Endothelial cell of umbilical vein (primary cell): ENCODE measurements at regions not wholly inside any gene's neighbourhood (a gene's known extent, or its start where the extent isn't known, plus 50 kb on each side); places are given as distances from the start of the nearest gene placed in this dataset.

Source experiments
- BruUV-seq: library from RNA; stranded (reverse); fragments of 400-500 nt; replicated peaks from 2 replicates; lab custom pipeline; 2021; lab: Mats Ljungman, UMichigan
- CTCF ChIA-PET: fragments of 300-600, 350-600 bp; sonication (Branson Sonifier 250); formaldehyde crosslinking; loops from one replicate; lab custom pipeline; 2021; ENCODE audit warnings: antibody characterized with exemption, inconsistent platforms; lab: Charles Lee
- POLR2A ChIA-PET: fragments of 300-600, 350-600 bp; sonication (Branson Sonifier 250); formaldehyde crosslinking; loops from one replicate; lab custom pipeline; 2021; ENCODE audit warnings: antibody characterized with exemption, inconsistent platforms; lab: Charles Lee
- DNase-seq: peaks from one replicate; pipeline ENCODE4 v3.0.0-alpha.2; 2011; ENCODE audit warnings: low read depth, low spot score
- FAIRE-seq: peaks from 2 replicates; lab custom pipeline; 2011; peaks lifted over from hg19 to GRCh38; lab: Jason Lieb, UNC
- H2AFZ ChIP-seq: 2 replicates; pipeline ENCODE4 v1.6.0; 2012; ENCODE audit warnings: low read depth, low read length, control low read depth, inconsistent platforms
- H3K27ac ChIP-seq: 2 replicates; pipeline ENCODE4 v1.5.1; 2011; ENCODE audit warnings: low read depth, mild to moderate bottlenecking, control low read depth, low read length, moderate library complexity; ENCODE audit not compliant: insufficient read depth
- H3K27me3 ChIP-seq, 2 experiments: 2 replicates each; pipeline versions ENCODE4 v1.6.0 to v1.6.1; 2011; ENCODE audit warnings: low read length in 2 of 2, mixed read lengths in 1 of 2; ENCODE audit not compliant: control insufficient read depth in 2 of 2, insufficient read depth in 2 of 2
- H3K36me3 ChIP-seq, 2 experiments: 2 replicates in 1 of 2; 3 replicates in 1 of 2; pipeline ENCODE4 v1.5.1; 2011; ENCODE audit warnings: low read length in 2 of 2, mild to moderate bottlenecking in 1 of 2, moderate library complexity in 1 of 2; ENCODE audit not compliant: control insufficient read depth in 2 of 2, insufficient read depth in 2 of 2; ENCODE audit errors: extremely low read depth in 1 of 2
- H3K4me1 ChIP-seq: 3 replicates; pipeline ENCODE4 v1.5.1; 2011; ENCODE audit warnings: mild to moderate bottlenecking, low read length; ENCODE audit not compliant: control insufficient read depth, insufficient read depth; ENCODE audit errors: extremely low read depth
- H3K4me2 ChIP-seq: 2 replicates; pipeline ENCODE4 v1.6.1; 2011; ENCODE audit warnings: low read length, control low read depth, mixed read lengths; ENCODE audit not compliant: insufficient read depth
- H3K4me3 ChIP-seq, 3 experiments: fragments of 200-600 bp in 1 of 3; sonication (generic), shearing (Covaris generic) in 1 of 3; replicated peaks in 1 of 3; 2 replicates each; pipeline ENCODE4 v1.5.1; 2011 to 2016; ENCODE audit warnings: control low read depth in 3 of 3, low read length in 3 of 3, mild to moderate bottlenecking in 2 of 3, inconsistent platforms in 1 of 3, low read depth in 1 of 3, moderate library complexity in 1 of 3; ENCODE audit not compliant: insufficient read depth in 1 of 3
- H3K79me2 ChIP-seq: 2 replicates; pipeline ENCODE4 v1.6.0; 2012; ENCODE audit warnings: low read length, inconsistent platforms; ENCODE audit not compliant: control insufficient read depth, insufficient read depth
- H3K9ac ChIP-seq: replicated peaks from 2 replicates; pipeline ENCODE3; 2011; ENCODE audit warnings: low read length, control low read depth; ENCODE audit not compliant: insufficient read depth; ENCODE audit errors: extremely low read depth
- H3K9me1 ChIP-seq: replicated peaks from 3 replicates; pipeline ENCODE4 v1.6.0; 2011; ENCODE audit warnings: mild to moderate bottlenecking, low read length; ENCODE audit not compliant: control insufficient read depth, insufficient read depth; ENCODE audit errors: extremely low read depth
- H3K9me3 ChIP-seq: replicated peaks from 2 replicates; pipeline ENCODE4 v1.5.1; 2012; ENCODE audit warnings: low read length, inconsistent platforms; ENCODE audit not compliant: control insufficient read depth, insufficient read depth
- H4K20me1 ChIP-seq: replicated peaks from 2 replicates; pipeline ENCODE3; 2011; ENCODE audit warnings: mild to moderate bottlenecking, low read length; ENCODE audit not compliant: control insufficient read depth, insufficient read depth; ENCODE audit errors: extremely low read depth
- EZH2 ChIP-seq: IDR thresholded peaks from 2 replicates; pipeline ENCODE4 v1.6.1; 2012; ENCODE audit warnings: borderline replicate concordance, low read depth, mild to moderate bottlenecking, moderate library complexity, low read length, inconsistent platforms; ENCODE audit not compliant: severe bottlenecking
- FOS ChIP-seq: IDR thresholded peaks from 2 replicates; pipeline ENCODE4 v1.6.1; 2011; ENCODE audit warnings: mild to moderate bottlenecking, low read length, moderate library complexity, borderline replicate concordance; ENCODE audit not compliant: insufficient read depth
- GATA2 ChIP-seq: IDR thresholded peaks from 2 replicates; pipeline ENCODE4 v1.7.0; 2011; ENCODE audit warnings: low read depth, mild to moderate bottlenecking, moderate library complexity, mixed read lengths, low read length; ENCODE audit not compliant: insufficient read length, insufficient read depth
- JUN ChIP-seq: IDR thresholded peaks from 2 replicates; pipeline ENCODE4 v1.6.1; 2011; ENCODE audit warnings: borderline replicate concordance, low read depth; ENCODE audit not compliant: insufficient read length, insufficient read depth
- MYC ChIP-seq: IDR thresholded peaks from one replicate; pipeline ENCODE4 v1.6.1; 2011; ENCODE audit warnings: mild to moderate bottlenecking, low read depth, low read length
- POLR2A ChIP-seq: IDR thresholded peaks from 2 replicates; pipeline ENCODE4 v1.6.1; 2012; ENCODE audit warnings: low read depth, mild to moderate bottlenecking, control low read depth, low read length
- POLR2AphosphoS5 ChIP-seq: IDR thresholded peaks from 2 replicates; pipeline ENCODE4 v1.6.1; 2012; ENCODE audit warnings: low read depth, mild to moderate bottlenecking, control low read depth, low read length, moderate library complexity; ENCODE audit not compliant: insufficient read depth
- dilution Hi-C: fragments of 300-500 bp; cut with MboI; formaldehyde crosslinking; loops from one replicate; pipeline ENCODE4 v1.15.0; 2019; ENCODE audit warnings: low sequenced_read_pairs; ENCODE audit not compliant: extremely low pct_ligation_motif_present
- intact Hi-C: fragments of 100-400 bp; cut with micrococcal nuclease; formaldehyde crosslinking; loops from one replicate; pipeline ENCODE4 v1.10.0; 2022
- TF ChIP-seq, protein P1 (sequence below), 2 donors: IDR thresholded peaks; 1 replicate in 1 of 2; 2 replicates in 1 of 2; pipeline ENCODE4 v1.5.1; 2011; ENCODE audit warnings: low read length in 2 of 2, mild to moderate bottlenecking in 2 of 2, moderate library complexity in 2 of 2, control low read depth in 1 of 2, inconsistent platforms in 1 of 2, low read depth in 1 of 2; ENCODE audit not compliant: insufficient read depth in 1 of 2; ENCODE audit errors: extremely low read depth in 1 of 2
- TF ChIP-seq, protein P2 (sequence below): IDR thresholded peaks from 2 replicates; pipeline ENCODE4 v1.6.1; 2011; ENCODE audit not compliant: insufficient read depth, insufficient read length

DNA sequence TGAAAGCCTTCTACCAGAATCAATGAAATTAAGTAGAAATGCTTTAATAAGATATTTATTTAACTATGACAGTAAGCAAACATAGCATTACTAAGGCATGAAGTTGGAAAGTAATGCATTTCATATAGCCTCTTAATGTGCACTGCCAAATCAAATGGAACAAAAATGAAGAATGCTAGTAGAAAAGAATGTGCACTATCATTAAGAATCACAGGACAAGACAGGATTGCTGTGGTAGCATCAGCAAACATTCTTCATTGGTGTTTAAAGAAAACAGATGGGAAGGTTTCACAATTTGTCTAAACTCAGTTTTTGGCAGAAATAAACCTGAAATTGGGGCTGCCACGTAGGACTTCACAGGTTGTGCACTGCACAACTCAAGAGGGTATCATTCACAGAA, 168.9 kb downstream of the CNTN3 start:
- no peaks in the 10 kb centered on the region for H3K36me3 ChIP-seq
- H3K27me3 ChIP-seq = no peaks in the 10 kb centered on the region
- no peak for FAIRE-seq
- H3K9me3 ChIP-seq = peaks cover 10% of the 10 kb centered on the region
- no peak overlapping the region for H2AFZ ChIP-seq
- no peaks in the 10 kb centered on the region for H3K79me2 ChIP-seq
- no peak overlapping the region for H3K4me3 ChIP-seq
- H3K4me1 ChIP-seq = no peaks in the 10 kb centered on the region
- H4K20me1 ChIP-seq = no peaks in the 10 kb centered on the region
- dilution Hi-C loops = no loop called here
- intact Hi-C loops = no loop called here
- H3K9me1 ChIP-seq = no peaks in the 10 kb centered on the region
- no TSS peak for BruUV-seq
- TF ChIP-seq POLR2AphosphoS5 = no peak
- no peak for TF ChIP-seq POLR2A
- TF ChIP-seq, protein P1, sequence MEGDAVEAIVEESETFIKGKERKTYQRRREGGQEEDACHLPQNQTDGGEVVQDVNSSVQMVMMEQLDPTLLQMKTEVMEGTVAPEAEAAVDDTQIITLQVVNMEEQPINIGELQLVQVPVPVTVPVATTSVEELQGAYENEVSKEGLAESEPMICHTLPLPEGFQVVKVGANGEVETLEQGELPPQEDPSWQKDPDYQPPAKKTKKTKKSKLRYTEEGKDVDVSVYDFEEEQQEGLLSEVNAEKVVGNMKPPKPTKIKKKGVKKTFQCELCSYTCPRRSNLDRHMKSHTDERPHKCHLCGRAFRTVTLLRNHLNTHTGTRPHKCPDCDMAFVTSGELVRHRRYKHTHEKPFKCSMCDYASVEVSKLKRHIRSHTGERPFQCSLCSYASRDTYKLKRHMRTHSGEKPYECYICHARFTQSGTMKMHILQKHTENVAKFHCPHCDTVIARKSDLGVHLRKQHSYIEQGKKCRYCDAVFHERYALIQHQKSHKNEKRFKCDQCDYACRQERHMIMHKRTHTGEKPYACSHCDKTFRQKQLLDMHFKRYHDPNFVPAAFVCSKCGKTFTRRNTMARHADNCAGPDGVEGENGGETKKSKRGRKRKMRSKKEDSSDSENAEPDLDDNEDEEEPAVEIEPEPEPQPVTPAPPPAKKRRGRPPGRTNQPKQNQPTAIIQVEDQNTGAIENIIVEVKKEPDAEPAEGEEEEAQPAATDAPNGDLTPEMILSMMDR (IDR thresholded peaks at IDR 0.05; ENCODE audit: extremely low read depth in 1 of 2, insufficient read depth in 1 of 2, low read depth in 1 of 2, low read length in 2 of 2) = no peak
- ChIA-PET POLR2A (no interaction called here), CTCF (no interaction called here)
- H3K27ac ChIP-seq = no peak overlapping the region
- no peak overlapping the region for H3K4me2 ChIP-seq
- no peak for DNase-seq
- no peak overlapping the region for H3K9ac ChIP-seq

DNA sequence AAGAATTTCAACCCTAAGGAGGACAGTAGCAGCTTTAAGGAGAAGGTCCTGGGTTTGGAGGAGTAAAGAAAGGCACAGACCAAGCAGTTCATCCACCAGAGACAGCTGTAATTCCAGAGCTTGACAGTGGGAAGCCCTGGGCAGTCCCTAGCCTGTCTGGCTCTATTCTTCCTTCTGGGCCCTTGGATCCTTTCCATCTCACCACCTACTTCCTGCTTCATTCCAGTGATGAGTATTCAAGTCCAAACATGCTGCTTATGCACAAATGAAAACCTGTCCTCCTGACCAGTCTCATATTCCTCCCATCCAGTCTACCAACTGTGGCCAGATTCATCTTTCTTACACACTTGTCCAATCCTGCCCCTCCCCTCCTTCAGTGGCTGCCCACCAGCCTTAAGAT, 171.4 kb downstream of the CNTN3 start:
- H3K9me1 ChIP-seq = no peaks in the 10 kb centered on the region
- H3K4me1 ChIP-seq = no peaks in the 10 kb centered on the region
- no peak overlapping the region for H3K4me2 ChIP-seq
- no peak overlapping the region for H3K9ac ChIP-seq
- no peak overlapping the region for H2AFZ ChIP-seq
- TF ChIP-seq, protein P1 (IDR thresholded peaks at IDR 0.05; ENCODE audit: extremely low read depth in 1 of 2, insufficient read depth in 1 of 2, low read depth in 1 of 2, low read length in 2 of 2) = no peak
- TF ChIP-seq FOS = no peak
- no peak for TF ChIP-seq GATA2
- TF ChIP-seq POLR2AphosphoS5 = no peak
- TF ChIP-seq JUN = no peak
- TF ChIP-seq, protein P2, sequence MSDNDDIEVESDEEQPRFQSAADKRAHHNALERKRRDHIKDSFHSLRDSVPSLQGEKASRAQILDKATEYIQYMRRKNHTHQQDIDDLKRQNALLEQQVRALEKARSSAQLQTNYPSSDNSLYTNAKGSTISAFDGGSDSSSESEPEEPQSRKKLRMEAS = no peak
- no peak for TF ChIP-seq EZH2
- no peak for TF ChIP-seq MYC
- TF ChIP-seq POLR2A = no peak
- FAIRE-seq (no peak), DNase-seq (no peak)
- H3K27me3 ChIP-seq = no peaks in the 10 kb centered on the region
- POLR2A ChIA-PET = no interaction called here
- H3K36me3 ChIP-seq = no peaks in the 10 kb centered on the region
- no peak overlapping the region for H3K4me3 ChIP-seq
- no TSS peak for BruUV-seq
- H3K79me2 ChIP-seq = no peaks in the 10 kb centered on the region
- intact Hi-C loops (no loop called here), dilution Hi-C loops (no loop called here)
- no peak overlapping the region for H3K27ac ChIP-seq
- H4K20me1 ChIP-seq = no peaks in the 10 kb centered on the region
- CTCF ChIA-PET = no interaction called here
- H3K9me3 ChIP-seq = peaks cover 10% of the 10 kb centered on the region
